ENCODE measurements at regions not wholly inside any gene's neighbourhood (a gene's known extent, or its start where the extent isn't known, plus 50 kb on each side); places are given as distances from the start of the nearest gene placed in this dataset.

GRCh38 chr6:145073811-145074210 lies 661.5 kb downstream of the EPM2A start:
- no peak overlapping the region for H3K23ac ChIP-seq (ENCODE audit: insufficient read length, low read depth, low read length)
- no peaks in the 10 kb centered on the region for H3K27me3 ChIP-seq (ENCODE audit: insufficient read depth, low read length)
- H3K27ac Mint-ChIP-seq = no peak overlapping the region
- H3K9me3 ChIP-seq (ENCODE audit: control insufficient read depth, low read depth, low read length) = no peaks in the 10 kb centered on the region
- H3K79me2 ChIP-seq (ENCODE audit: insufficient read depth, low read length) = no peaks in the 10 kb centered on the region
- no CpG with 5 or more reads among the region's 2 CpGs for WGBS (ENCODE audit: extremely low coverage, insufficient read length, low lambda C conversion rate)
- no peak overlapping the region for H2BK12ac ChIP-seq (ENCODE audit: insufficient read length, low read depth, low read length)
- no peaks in the 10 kb centered on the region for H3K79me1 ChIP-seq (ENCODE audit: insufficient read depth, low read depth, low read length, poor library complexity, severe bottlenecking)
- no peaks in the 10 kb centered on the region; a peak in 1 of 7 replicates for H3K36me3 Mint-ChIP-seq (ENCODE audit: insufficient read depth in 1 of 3, low read depth in 3 of 3)
- H3K23me2 ChIP-seq (ENCODE audit: insufficient read length, low read depth, low read length, poor library complexity, severe bottlenecking) = no peaks in the 10 kb centered on the region
- H4K91ac ChIP-seq (ENCODE audit: insufficient read length, low read depth, low read length) = no peak overlapping the region
- H4K8ac ChIP-seq (replicated peaks; ENCODE audit: insufficient read length, low read depth, low read length) = no peak overlapping the region
- no peaks in the 10 kb centered on the region; a peak in 2 of 5 replicates for H3K9me3 Mint-ChIP-seq
- no peak overlapping the region for H3T11ph ChIP-seq (ENCODE audit: low read length)
- H2AFZ ChIP-seq (ENCODE audit: low read length) = no peak overlapping the region
- H2AK5ac ChIP-seq (ENCODE audit: insufficient read length, low read length) = no peak overlapping the region
- no peaks in the 10 kb centered on the region for H4K20me1 ChIP-seq (ENCODE audit: control insufficient read depth, insufficient read depth, insufficient read length)
- no peak overlapping the region for H3K4me3 Mint-ChIP-seq
- H3K4me2 ChIP-seq (ENCODE audit: insufficient read depth, insufficient read length, low read length) = no peak overlapping the region
- no peaks in the 10 kb centered on the region for H3K4me1 ChIP-seq (ENCODE audit: insufficient read depth, low read length)
- H3K9ac ChIP-seq (ENCODE audit: extremely low read depth, insufficient read length, low read length) = no peak overlapping the region
- H2BK5ac ChIP-seq (ENCODE audit: insufficient read length, low read length) = no peak overlapping the region
- no peak overlapping the region for H2BK15ac ChIP-seq (ENCODE audit: low read depth, low read length)
- peaks cover 1% of the 10 kb centered on the region; the same call in 1 of the 2 replicates for H3K27me3 Mint-ChIP-seq (ENCODE audit: low read depth)
- H3K27ac ChIP-seq (ENCODE audit: insufficient read length, low read depth, low read length) = no peak overlapping the region
- peaks cover 0 to 3% of the 10 kb centered on the region in 2 experiments; a peak in 2 of 4 replicates for H3K4me1 Mint-ChIP-seq
- no peak for TF ChIP-seq CTCF (conservative IDR thresholded peaks at IDR 0.05)
- DNase-seq = no peak
- H2BK20ac ChIP-seq (ENCODE audit: low read depth, low read length, poor library complexity, severe bottlenecking) = no peak overlapping the region
- H4K5ac ChIP-seq (ENCODE audit: insufficient read length, low read depth, low read length) = no peak overlapping the region
- H3K18ac ChIP-seq (ENCODE audit: insufficient read length, low read depth, low read length) = no peak overlapping the region
- H3K56ac ChIP-seq (ENCODE audit: insufficient read length, low read depth, low read length) = no peak overlapping the region
- no peak overlapping the region for H2BK120ac ChIP-seq (ENCODE audit: low read depth, low read length, poor library complexity, severe bottlenecking)
- H3K4ac ChIP-seq (ENCODE audit: low read depth, low read length) = no peak overlapping the region
- no peak overlapping the region for H3K14ac ChIP-seq (ENCODE audit: insufficient read depth, low read length)

Data from H9 (cell line).